ENCODE measurements at regions not wholly inside any gene's neighbourhood (a gene's known extent, or its start where the extent isn't known, plus 50 kb on each side); places are given as distances from the start of the nearest gene placed in this dataset.

GRCh38 chr4:175875993-175876771 lies 64.1 kb upstream of the GPM6A start:
- TF ChIP-seq, protein P1, sequence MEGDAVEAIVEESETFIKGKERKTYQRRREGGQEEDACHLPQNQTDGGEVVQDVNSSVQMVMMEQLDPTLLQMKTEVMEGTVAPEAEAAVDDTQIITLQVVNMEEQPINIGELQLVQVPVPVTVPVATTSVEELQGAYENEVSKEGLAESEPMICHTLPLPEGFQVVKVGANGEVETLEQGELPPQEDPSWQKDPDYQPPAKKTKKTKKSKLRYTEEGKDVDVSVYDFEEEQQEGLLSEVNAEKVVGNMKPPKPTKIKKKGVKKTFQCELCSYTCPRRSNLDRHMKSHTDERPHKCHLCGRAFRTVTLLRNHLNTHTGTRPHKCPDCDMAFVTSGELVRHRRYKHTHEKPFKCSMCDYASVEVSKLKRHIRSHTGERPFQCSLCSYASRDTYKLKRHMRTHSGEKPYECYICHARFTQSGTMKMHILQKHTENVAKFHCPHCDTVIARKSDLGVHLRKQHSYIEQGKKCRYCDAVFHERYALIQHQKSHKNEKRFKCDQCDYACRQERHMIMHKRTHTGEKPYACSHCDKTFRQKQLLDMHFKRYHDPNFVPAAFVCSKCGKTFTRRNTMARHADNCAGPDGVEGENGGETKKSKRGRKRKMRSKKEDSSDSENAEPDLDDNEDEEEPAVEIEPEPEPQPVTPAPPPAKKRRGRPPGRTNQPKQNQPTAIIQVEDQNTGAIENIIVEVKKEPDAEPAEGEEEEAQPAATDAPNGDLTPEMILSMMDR (IDR thresholded peaks at IDR 0.05 in 8 of 11, conservative IDR thresholded peaks at IDR 0.05 in 3 of 11) = no peak
- TF ChIP-seq POLR2AphosphoS5 (IDR thresholded peaks at IDR 0.05) = no peak
- TF ChIP-seq POLR2A (IDR thresholded peaks at IDR 0.05) = no peak

All from spleen (tissue), 7 donors.